Uterus (tissue), 3 donors: ENCODE measurements at regions not wholly inside any gene's neighbourhood (a gene's known extent, or its start where the extent isn't known, plus 50 kb on each side); places are given as distances from the start of the nearest gene placed in this dataset. TPM values are rescaled to one million over a fixed set of nuclear protein-coding genes. Genes with fewer than 3 reads are reported as not detected.
"Not testable (repeated sequence)": the region's sequence is repeated elsewhere in the genome, so short reads cannot be mapped to it uniquely, and the experiment has no call there.

Experiments used
- DNase-seq, 2 donors: peaks; one replicate each; pipeline ENCODE4 v3.0.0-alpha.2; 2019 to 2020
- H3K27ac ChIP-seq, 2 donors: fragments of 200-600 bp; sonication (generic); 1 replicate in 1 of 2; 2 replicates in 1 of 2; pipeline ENCODE4 v1.5.1; 2016 to 2018
- H3K27me3 ChIP-seq, 2 donors: fragments of 200-600 bp; sonication (generic); one replicate each; pipeline ENCODE4 v1.5.1; 2018 to 2019; ENCODE audit warnings: control low read depth in 1 of 2
- H3K36me3 ChIP-seq, 2 donors: fragments of 200-600 bp; sonication (generic); one replicate each; pipeline ENCODE4 v1.5.1; 2019; ENCODE audit warnings: control low read depth in 1 of 2
- H3K4me1 ChIP-seq, 2 donors: fragments of 200-600 bp; sonication (generic); one replicate each; pipeline ENCODE4 v1.5.1; 2018 to 2019; ENCODE audit warnings: control low read depth in 1 of 2
- H3K4me3 ChIP-seq, 2 donors: fragments of 200-600 bp; sonication (generic); 1 replicate in 1 of 2; 2 replicates in 1 of 2; pipeline ENCODE4 v1.5.1; 2018 to 2019; ENCODE audit warnings: mild to moderate bottlenecking in 1 of 2
- H3K9me3 ChIP-seq, 2 donors: fragments of 200-600 bp; sonication (generic); one replicate each; pipeline ENCODE4 v1.5.1; 2019; ENCODE audit warnings: control low read depth in 1 of 2
- POLR2A ChIP-seq, 2 donors: fragments of 450-650 bp; IDR thresholded peaks; one replicate each; pipeline ENCODE4 v1.6.1; 2016; ENCODE audit warnings: antibody characterized with exemption in 2 of 2, mild to moderate bottlenecking in 1 of 2, moderate library complexity in 1 of 2
- intact Hi-C: fragments of 100-400 bp; cut with DNase I; formaldehyde crosslinking; loops from one replicate; pipeline ENCODE4 v1.15.1; 2023; ENCODE audit warnings: low total_unique reads
- small RNA-seq: library from RNA; depleted of rRNA; stranded (forward); fragments of <200 nt; gene quantifications from one replicate; pipeline ENCODE3, GENCODE V24; 2016
- TF ChIP-seq, protein P1 (sequence below), 4 experiments: fragments of 200-600 bp in 2 of 4; fragments of 450-650 bp in 2 of 4; sonication (generic) in 2 of 4; IDR thresholded peaks; one replicate each; pipeline ENCODE4 v1.5.1; 2016 to 2019; ENCODE audit warnings: antibody characterized with exemption in 4 of 4, mild to moderate bottlenecking in 2 of 4, moderate library complexity in 1 of 4
- donor health status: DM: yes; HTN: yes; CAD: no.

DNA sequence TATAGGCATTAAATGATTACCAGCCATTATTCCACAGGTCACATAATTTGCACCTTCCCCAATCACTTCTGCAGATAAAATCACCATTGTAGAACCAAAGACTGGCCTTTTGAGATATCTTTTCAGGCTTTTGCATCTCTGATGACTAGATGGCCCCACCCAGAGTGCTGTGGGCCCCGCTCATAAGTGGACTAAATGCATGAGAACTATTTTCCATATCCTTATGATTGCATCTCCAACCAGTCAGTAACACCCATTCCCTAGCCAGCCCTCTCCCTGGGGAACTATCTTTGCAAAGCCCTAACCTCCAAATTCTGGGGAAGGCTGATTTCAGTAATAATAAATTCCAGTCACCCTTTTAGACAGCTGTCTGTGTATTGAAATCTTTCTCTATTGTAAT is 53.5 kb upstream of the CDH9 start:
- TF ChIP-seq POLR2A (IDR thresholded peaks at IDR 0.05), result no peak
- TF ChIP-seq, protein P1, sequence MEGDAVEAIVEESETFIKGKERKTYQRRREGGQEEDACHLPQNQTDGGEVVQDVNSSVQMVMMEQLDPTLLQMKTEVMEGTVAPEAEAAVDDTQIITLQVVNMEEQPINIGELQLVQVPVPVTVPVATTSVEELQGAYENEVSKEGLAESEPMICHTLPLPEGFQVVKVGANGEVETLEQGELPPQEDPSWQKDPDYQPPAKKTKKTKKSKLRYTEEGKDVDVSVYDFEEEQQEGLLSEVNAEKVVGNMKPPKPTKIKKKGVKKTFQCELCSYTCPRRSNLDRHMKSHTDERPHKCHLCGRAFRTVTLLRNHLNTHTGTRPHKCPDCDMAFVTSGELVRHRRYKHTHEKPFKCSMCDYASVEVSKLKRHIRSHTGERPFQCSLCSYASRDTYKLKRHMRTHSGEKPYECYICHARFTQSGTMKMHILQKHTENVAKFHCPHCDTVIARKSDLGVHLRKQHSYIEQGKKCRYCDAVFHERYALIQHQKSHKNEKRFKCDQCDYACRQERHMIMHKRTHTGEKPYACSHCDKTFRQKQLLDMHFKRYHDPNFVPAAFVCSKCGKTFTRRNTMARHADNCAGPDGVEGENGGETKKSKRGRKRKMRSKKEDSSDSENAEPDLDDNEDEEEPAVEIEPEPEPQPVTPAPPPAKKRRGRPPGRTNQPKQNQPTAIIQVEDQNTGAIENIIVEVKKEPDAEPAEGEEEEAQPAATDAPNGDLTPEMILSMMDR (IDR thresholded peaks at IDR 0.05), result no peak
- DNase-seq, result no peak
- Histone ChIP-seq H3K27me3 (no peaks in the 10 kb centered on the region), H3K27ac (no peak overlapping the region), H3K36me3 (no peaks in the 10 kb centered on the region), H3K4me3 (no peak overlapping the region), H3K4me1 (no peaks in the 10 kb centered on the region), H3K9me3 (no peaks in the 10 kb centered on the region)
- intact Hi-C loops, result no loop called here

DNA sequence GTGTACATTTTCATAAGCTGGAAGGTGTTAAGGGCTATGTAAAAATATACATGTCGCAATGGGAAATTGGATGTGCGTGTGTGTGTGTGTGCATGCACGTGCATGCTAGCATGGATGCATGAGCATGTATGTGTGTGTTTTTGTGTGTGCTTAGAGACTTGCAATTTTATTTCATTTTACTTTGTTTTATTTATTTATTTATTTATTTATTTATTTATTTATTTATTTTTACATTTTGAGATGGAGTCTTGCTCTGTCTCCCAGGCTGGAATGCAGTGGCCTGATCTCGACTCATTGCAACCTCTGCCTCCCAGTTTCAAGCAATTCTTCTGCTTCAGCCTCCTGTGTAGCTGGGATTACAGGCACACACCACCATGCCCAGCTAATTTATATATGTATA is 50.4 kb upstream of the CDH9 start:
- intact Hi-C loops, H3K27ac ChIP-seq: not testable (repeated sequence)

More for the DNA sequence above, 50.4 kb upstream of the CDH9 start:
- not testable (repeated sequence) for H3K27me3 ChIP-seq, DNase-seq, H3K4me1 ChIP-seq, H3K9me3 ChIP-seq, H3K4me3 ChIP-seq, H3K36me3 ChIP-seq

Small RNAs in the stretch of these regions (small RNA-seq; reads per million reads assigned to genes)
- gene AC010385.1 (not detected), gene AC010385.3 (not detected), gene AC026421.1 (not detected), gene AC114300.1 (not detected), gene LSP1P3 (not detected), gene RF00425 (not detected), gene RNU6-738P (not detected), gene RNU6-909P (not detected), gene UBL5P1 (not detected)
